Ovary (tissue), 7 donors: ENCODE measurements at regions not wholly inside any gene's neighbourhood (a gene's known extent, or its start where the extent isn't known, plus 50 kb on each side); places are given as distances from the start of the nearest gene placed in this dataset.
"Not testable (repeated sequence)": the region's sequence is repeated elsewhere in the genome, so short reads cannot be mapped to it uniquely, and the experiment has no call there.

Experiments used
- DNase-seq, 5 donors: peaks; one replicate each; pipeline ENCODE4 v3.0.0-alpha.2; 2019 to 2020
- H3K27ac ChIP-seq, 2 donors: fragments of 200-600 bp; one replicate each; pipeline versions ENCODE4 v1.5.1 to v1.8.0; 2019 to 2022
- H3K27me3 ChIP-seq: fragments of 200-600 bp; one replicate; pipeline ENCODE4 v1.8.0; 2022
- H3K36me3 ChIP-seq: fragments of 200-600 bp; sonication (generic); one replicate; pipeline ENCODE4 v1.5.1; 2019
- H3K4me1 ChIP-seq: one replicate; pipeline ENCODE4 v1.8.1; 2013; ENCODE audit warnings: mild to moderate bottlenecking, moderate library complexity; ENCODE audit not compliant: insufficient read depth
- H3K4me3 ChIP-seq: fragments of 200-600 bp; sonication (generic); one replicate; pipeline ENCODE4 v1.5.1; 2017
- H3K9me3 ChIP-seq, 2 donors: fragments of 200-600 bp in 1 of 2; sonication (generic) in 1 of 2; one replicate each; pipeline versions ENCODE4 v1.5.1 to v1.8.1; 2013 to 2019; ENCODE audit warnings: mild to moderate bottlenecking in 1 of 2, moderate library complexity in 1 of 2
- EP300 ChIP-seq: sonication (generic); formaldehyde crosslinking; IDR thresholded peaks from one replicate; pipeline ENCODE4 v1.6.1; 2017; ENCODE audit warnings: antibody characterized with exemption
- POLR2A ChIP-seq: fragments of 450-650 bp; IDR thresholded peaks from one replicate; pipeline ENCODE4 v1.6.1; 2017; ENCODE audit warnings: antibody characterized with exemption, mild to moderate bottlenecking, moderate library complexity
- WGBS, 3 donors: extraction: QIAGEN DNeasy Blood & Tissue Kit in 1 of 3; methylation state at CpG; one replicate each; pipeline versions ENCODE4 v1.1.5 to v1.1.7; 2013 to 2017; 5-methylcytosine and 5-hydroxymethylcytosine counted together
- intact Hi-C, 4 donors: fragments of 100-400 bp; cut with DNase I; formaldehyde crosslinking; loops; one replicate each; pipeline versions ENCODE4 v1.11.0 to v1.15.1; 2022 to 2023
- TF ChIP-seq, protein P1 (sequence below), 3 donors: fragments of 450-650 bp in 2 of 3; fragments of 200-600 bp in 1 of 3; IDR thresholded peaks; one replicate each; pipeline versions ENCODE4 v1.5.1 to v1.8.0; 2016 to 2022; ENCODE audit warnings: antibody characterized with exemption in 3 of 3, mild to moderate bottlenecking in 1 of 3
- donor health status: DM: no; HTN: no; CAD: no; lungs with moderate emphysema.
- donor health status: DM: no; HTN: no; CAD: no.
- donor health status: Bipolar disorder and iron deficiency.
- donor health status: DM: no; HTN: no; CAD: no.
- donor health status: DM: yes; HTN: yes; CAD: no.

DNA sequence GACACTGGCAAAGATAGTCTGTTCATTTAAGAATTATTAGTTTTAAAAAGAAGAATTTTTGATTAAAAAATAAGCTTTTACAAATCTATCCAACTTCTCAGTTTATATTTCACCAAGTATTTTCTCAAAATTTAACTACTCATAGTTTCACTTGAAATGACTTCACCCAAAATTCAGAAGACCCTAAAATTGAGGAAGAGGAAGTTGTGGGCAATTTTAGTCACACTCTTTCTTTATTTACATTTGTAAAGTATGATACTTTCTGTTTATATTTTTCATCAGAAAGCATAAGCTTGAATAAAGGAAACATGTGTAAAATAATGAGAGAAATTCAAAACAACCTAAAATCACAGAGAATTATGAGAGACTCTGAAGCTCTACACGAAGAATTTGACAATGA lies 278.8 kb upstream of the MEIS1 start:
- intact Hi-C loops: no loop called here
- Histone ChIP-seq H3K4me1 (no peaks in the 10 kb centered on the region), H3K27ac (no peak overlapping the region), H3K9me3 (no peaks in the 10 kb centered on the region), H3K27me3 (no peaks in the 10 kb centered on the region), H3K36me3 (no peaks in the 10 kb centered on the region), H3K4me3 (no peak overlapping the region)
- DNase-seq: no peak
- TF ChIP-seq EP300 (no peak), POLR2A (no peak)
- TF ChIP-seq, protein P1, sequence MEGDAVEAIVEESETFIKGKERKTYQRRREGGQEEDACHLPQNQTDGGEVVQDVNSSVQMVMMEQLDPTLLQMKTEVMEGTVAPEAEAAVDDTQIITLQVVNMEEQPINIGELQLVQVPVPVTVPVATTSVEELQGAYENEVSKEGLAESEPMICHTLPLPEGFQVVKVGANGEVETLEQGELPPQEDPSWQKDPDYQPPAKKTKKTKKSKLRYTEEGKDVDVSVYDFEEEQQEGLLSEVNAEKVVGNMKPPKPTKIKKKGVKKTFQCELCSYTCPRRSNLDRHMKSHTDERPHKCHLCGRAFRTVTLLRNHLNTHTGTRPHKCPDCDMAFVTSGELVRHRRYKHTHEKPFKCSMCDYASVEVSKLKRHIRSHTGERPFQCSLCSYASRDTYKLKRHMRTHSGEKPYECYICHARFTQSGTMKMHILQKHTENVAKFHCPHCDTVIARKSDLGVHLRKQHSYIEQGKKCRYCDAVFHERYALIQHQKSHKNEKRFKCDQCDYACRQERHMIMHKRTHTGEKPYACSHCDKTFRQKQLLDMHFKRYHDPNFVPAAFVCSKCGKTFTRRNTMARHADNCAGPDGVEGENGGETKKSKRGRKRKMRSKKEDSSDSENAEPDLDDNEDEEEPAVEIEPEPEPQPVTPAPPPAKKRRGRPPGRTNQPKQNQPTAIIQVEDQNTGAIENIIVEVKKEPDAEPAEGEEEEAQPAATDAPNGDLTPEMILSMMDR (IDR thresholded peaks at IDR 0.05): no peak
- 5 to 45% (median 10%) methylated on average over 1 of the region's 1 CpG for WGBS, 3 donors

DNA sequence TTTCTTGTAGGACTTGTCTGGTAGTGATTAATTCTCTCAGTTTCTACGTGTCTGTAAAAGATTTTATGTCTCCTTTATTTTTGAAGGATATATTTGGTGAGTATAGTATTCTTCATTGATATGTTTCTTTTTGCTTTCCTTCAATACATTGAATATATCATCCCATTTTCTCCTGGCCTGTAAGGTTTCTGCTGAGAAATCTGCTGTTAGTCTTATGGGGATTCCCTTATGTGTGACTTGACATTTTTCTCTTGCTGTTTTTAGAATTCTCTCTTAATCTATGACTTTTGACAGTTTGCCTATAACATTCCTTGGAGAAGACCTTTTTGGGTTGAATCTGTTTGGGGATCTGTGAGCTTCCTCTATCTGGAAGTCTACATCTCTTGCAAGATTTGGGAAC lies 281.0 kb upstream of the MEIS1 start:
- no peak overlapping the region for H3K27ac ChIP-seq
- H3K27me3 ChIP-seq: no peaks in the 10 kb centered on the region
- no peaks in the 10 kb centered on the region for H3K4me1 ChIP-seq
- no peaks in the 10 kb centered on the region for H3K9me3 ChIP-seq
- no peak overlapping the region for H3K4me3 ChIP-seq
- intact Hi-C loops: no loop called here
- H3K36me3 ChIP-seq: no peaks in the 10 kb centered on the region
- DNase-seq: no peak
- WGBS, 3 donors: 72 to 75% (median 75%) methylated on average over 1 of the region's 1 CpG
- TF ChIP-seq, protein P1 (IDR thresholded peaks at IDR 0.05): no peak
- no peak for TF ChIP-seq POLR2A
- no peak for TF ChIP-seq EP300

DNA sequence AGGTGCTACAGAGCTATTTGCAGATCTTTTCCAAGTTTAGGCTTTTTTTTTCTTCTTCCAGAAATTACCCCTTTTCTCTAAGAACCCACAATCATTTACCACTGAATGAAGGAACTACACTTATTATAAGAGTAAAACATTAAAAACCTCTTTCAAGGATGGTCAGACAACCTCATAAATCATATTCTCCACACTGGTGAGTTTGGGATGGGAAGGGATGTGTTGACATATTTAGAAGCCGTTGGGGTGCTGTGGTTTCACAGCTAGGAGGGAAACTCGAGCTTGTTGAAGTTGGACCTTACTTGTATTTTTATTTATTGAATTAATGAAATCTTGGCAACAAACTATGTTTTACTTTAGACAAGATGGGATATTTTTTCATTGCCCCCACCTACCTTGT lies 289.4 kb upstream of the MEIS1 start:
- TF ChIP-seq, protein P1 (IDR thresholded peaks at IDR 0.05): no peak
- WGBS, 3 donors: 26 to 40% (median 30%) methylated on average over 2 of the region's 2 CpGs

DNA sequence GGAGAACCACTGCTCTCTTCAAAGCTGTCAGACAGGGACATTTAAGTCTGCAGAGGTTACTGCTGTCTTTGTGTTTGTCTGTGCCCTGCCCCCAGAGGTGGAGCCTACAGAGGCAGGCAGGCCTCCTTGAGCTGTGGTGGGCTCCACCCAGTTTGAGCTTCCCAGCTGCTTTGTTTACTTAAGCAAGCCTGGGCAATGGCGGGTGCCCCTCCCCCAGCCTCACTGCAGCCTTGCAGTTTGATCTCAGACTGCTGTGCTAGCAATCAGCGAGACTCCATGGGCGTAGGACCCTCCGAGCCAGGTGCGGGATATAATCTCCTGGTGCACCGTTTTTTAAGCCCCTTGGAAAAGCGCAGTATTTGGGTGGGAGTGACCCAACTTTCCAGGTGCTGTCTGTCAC lies 290.6 kb upstream of the MEIS1 start:
- WGBS, 3 donors: 80 to 87% (median 84%) methylated on average over 7 of the region's 7 CpGs
- H3K27me3 ChIP-seq, H3K4me1 ChIP-seq, intact Hi-C loops, H3K4me3 ChIP-seq, H3K27ac ChIP-seq, DNase-seq, H3K36me3 ChIP-seq, H3K9me3 ChIP-seq: not testable (repeated sequence)

More for the DNA sequence above, 289.4 kb upstream of the MEIS1 start:
- no peak overlapping the region for H3K4me3 ChIP-seq
- H3K27ac ChIP-seq: no peak overlapping the region
- no peaks in the 10 kb centered on the region for H3K27me3 ChIP-seq
- intact Hi-C loops: no loop called here
- no peaks in the 10 kb centered on the region for H3K4me1 ChIP-seq
- H3K9me3 ChIP-seq: no peaks in the 10 kb centered on the region
- no peaks in the 10 kb centered on the region for H3K36me3 ChIP-seq
- no peak for DNase-seq

DNA sequence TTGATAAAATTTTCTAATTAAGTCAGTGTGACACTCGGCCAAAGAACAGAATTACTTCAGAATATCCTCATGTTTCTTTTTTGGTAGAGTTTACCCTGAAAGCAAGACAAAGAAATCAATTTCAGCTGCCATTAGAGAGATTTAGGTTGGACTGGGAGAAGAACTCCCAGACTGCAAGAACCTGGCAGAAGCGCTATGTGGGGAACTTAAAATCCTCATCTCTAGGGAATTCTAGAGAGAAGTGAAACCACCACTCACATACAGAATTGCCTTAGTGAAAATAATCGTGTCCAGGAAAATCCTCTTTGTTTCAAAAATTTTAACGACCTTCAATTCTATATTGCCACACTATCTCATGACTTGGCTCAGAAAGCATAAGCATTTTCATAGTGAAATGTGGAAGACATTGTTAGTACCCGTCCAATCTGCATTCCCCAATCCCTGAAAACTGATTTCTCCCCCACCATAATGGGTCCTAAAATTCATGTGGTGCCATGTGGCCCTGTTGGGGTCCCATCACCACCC lies 297.3 kb upstream of the MEIS1 start:
- no peaks in the 10 kb centered on the region for H3K27me3 ChIP-seq
- H3K4me1 ChIP-seq: no peaks in the 10 kb centered on the region
- no peak overlapping the region for H3K27ac ChIP-seq
- WGBS, 3 donors: 53 to 56% (median 55%) methylated on average over 5 of the region's 5 CpGs
- no peak overlapping the region for H3K4me3 ChIP-seq
- intact Hi-C loops: no loop called here
- H3K9me3 ChIP-seq: no peaks in the 10 kb centered on the region
- DNase-seq: no peak
- H3K36me3 ChIP-seq: no peaks in the 10 kb centered on the region
- no peak for TF ChIP-seq POLR2A
- no peak for TF ChIP-seq EP300
- TF ChIP-seq, protein P1 (IDR thresholded peaks at IDR 0.05): no peak
